Tibial nerve (tissue), 4 donors: ENCODE measurements at regions not wholly inside any gene's neighbourhood (a gene's known extent, or its start where the extent isn't known, plus 50 kb on each side); places are given as distances from the start of the nearest gene placed in this dataset.

ENCODE experiments used
- DNase-seq, 2 donors: peaks; one replicate each; pipeline ENCODE4 v3.0.0-alpha.2; 2019; ENCODE audit warnings: low spot score in 2 of 2
- H3K27ac ChIP-seq, 4 donors: fragments of 200-600 bp; sonication (generic) in 3 of 4; one replicate each; pipeline ENCODE4 v1.5.1; 2017 to 2019; ENCODE audit warnings: mild to moderate bottlenecking in 1 of 4
- H3K27me3 ChIP-seq, 2 donors: fragments of 200-600 bp; sonication (generic) in 1 of 2; one replicate each; pipeline versions ENCODE4 v1.5.1 to v1.6.0; 2017 to 2019
- H3K36me3 ChIP-seq, 3 donors: fragments of 200-600 bp; sonication (generic); one replicate each; pipeline ENCODE4 v1.5.1; 2018 to 2019
- H3K4me1 ChIP-seq, 4 donors: fragments of 200-600 bp; sonication (generic) in 3 of 4; one replicate each; pipeline ENCODE4 v1.5.1; 2017 to 2019
- H3K4me3 ChIP-seq, 4 donors: fragments of 200-600 bp; sonication (generic) in 3 of 4; one replicate each; pipeline ENCODE4 v1.5.1; 2017 to 2019; ENCODE audit warnings: mild to moderate bottlenecking in 1 of 4, moderate library complexity in 1 of 4
- H3K9me3 ChIP-seq, 4 donors: fragments of 200-600 bp; sonication (generic) in 3 of 4; one replicate each; pipeline ENCODE4 v1.5.1; 2017 to 2019
- CTCF ChIP-seq, 5 experiments: fragments of 200-600 bp in 3 of 5; fragments of 450-650 bp in 2 of 5; sonication (generic) in 3 of 5; IDR thresholded peaks; one replicate each; pipeline ENCODE4 v1.5.1; 2016 to 2019; ENCODE audit warnings: antibody characterized with exemption in 5 of 5, mild to moderate bottlenecking in 3 of 5, moderate library complexity in 2 of 5
- EP300 ChIP-seq, 2 donors: sonication (generic); formaldehyde crosslinking; IDR thresholded peaks; one replicate each; pipeline ENCODE4 v1.6.1; 2017; ENCODE audit warnings: antibody characterized with exemption in 2 of 2, mild to moderate bottlenecking in 1 of 2
- POLR2A ChIP-seq, 2 donors: fragments of 450-650 bp; IDR thresholded peaks; one replicate each; pipeline ENCODE4 v1.6.1; 2017; ENCODE audit warnings: antibody characterized with exemption in 2 of 2, mild to moderate bottlenecking in 2 of 2, moderate library complexity in 2 of 2
- WGBS, 2 donors: methylation state at CpG; one replicate each; pipeline ENCODE4 v1.1.5; 2018; 5-methylcytosine and 5-hydroxymethylcytosine counted together

- H3K27me3 ChIP-seq = no peaks in the 10 kb centered on the region
- no peaks in the 10 kb centered on the region for H3K36me3 ChIP-seq
- no peak for TF ChIP-seq EP300 (IDR thresholded peaks at IDR 0.05)
- no peak for TF ChIP-seq POLR2A (IDR thresholded peaks at IDR 0.05)
- TF ChIP-seq CTCF (IDR thresholded peaks at IDR 0.05) = no peak
- no peaks in the 10 kb centered on the region for H3K9me3 ChIP-seq
- H3K4me3 ChIP-seq = no peak overlapping the region
- no peak overlapping the region for H3K27ac ChIP-seq
- DNase-seq = no peak
- H3K4me1 ChIP-seq = no peaks in the 10 kb centered on the region
- 73 to 76% methylated on average over 3 of the region's 3 CpGs for WGBS, 2 donors
Observed at GRCh38 chr10:64408391-64409183, 887.4 kb downstream of the REEP3 start.

- no peak for DNase-seq
- H3K4me3 ChIP-seq = no peak overlapping the region
- TF ChIP-seq EP300 (IDR thresholded peaks at IDR 0.05) = no peak
- TF ChIP-seq CTCF (IDR thresholded peaks at IDR 0.05) = no peak
- no peak for TF ChIP-seq POLR2A (IDR thresholded peaks at IDR 0.05)
- H3K27ac ChIP-seq = no peak overlapping the region
- no peaks in the 10 kb centered on the region for H3K9me3 ChIP-seq
- WGBS, 2 donors = 93 to 95% methylated on average over 1 of the region's 1 CpG
- no peaks in the 10 kb centered on the region for H3K27me3 ChIP-seq
- H3K36me3 ChIP-seq = no peaks in the 10 kb centered on the region
- no peaks in the 10 kb centered on the region for H3K4me1 ChIP-seq
Observed at GRCh38 chr10:64409349-64409748, 888.1 kb downstream of the REEP3 start.

DNA sequence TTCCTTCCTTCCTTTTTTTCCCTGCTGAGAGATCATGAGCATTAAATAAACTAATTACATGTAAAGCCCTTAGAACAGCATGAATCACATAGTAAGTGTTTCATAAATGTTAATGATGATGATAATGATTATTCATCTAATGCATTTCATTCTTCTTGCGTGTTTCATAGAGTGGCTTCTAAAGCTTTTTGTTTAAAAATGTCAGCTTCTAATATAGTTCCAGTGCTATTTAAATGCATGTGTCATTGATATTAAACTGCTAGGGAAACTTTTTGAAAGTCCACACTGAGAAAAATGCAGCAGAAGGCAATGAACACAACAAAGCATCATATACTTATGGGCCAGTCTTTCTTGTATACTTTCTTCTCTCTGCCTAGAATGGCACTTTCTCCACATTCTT is 894.8 kb downstream of the REEP3 start:
- H3K36me3 ChIP-seq = no peaks in the 10 kb centered on the region
- no peaks in the 10 kb centered on the region for H3K27me3 ChIP-seq
- H3K9me3 ChIP-seq = no peaks in the 10 kb centered on the region
- H3K27ac ChIP-seq = no peak overlapping the region
- DNase-seq = no peak
- no peak for TF ChIP-seq POLR2A (IDR thresholded peaks at IDR 0.05)
- H3K4me3 ChIP-seq = no peak overlapping the region
- WGBS, 2 donors = 51 to 60% methylated on average over 1 of the region's 1 CpG
- H3K4me1 ChIP-seq = no peaks in the 10 kb centered on the region

DNA sequence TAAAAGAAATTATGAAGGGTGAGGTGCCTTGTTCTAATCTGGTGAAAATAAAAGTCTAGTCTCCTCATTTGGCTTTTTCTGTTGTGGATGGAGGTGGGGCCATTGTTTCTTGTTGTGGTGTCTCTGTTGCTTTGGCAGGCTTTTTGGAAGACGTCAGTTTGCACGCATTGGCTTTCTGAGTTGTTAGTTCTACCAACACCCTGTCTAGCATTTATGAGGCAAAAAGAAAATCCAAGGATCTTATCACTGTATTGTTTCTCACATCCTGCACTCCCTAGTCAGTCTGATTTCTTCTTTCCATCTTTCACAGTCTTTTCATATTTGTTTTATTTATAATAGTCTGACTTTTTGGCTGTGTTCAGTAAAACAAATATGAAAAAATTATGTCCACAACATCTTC is 898.3 kb downstream of the REEP3 start:
- TF ChIP-seq EP300 (IDR thresholded peaks at IDR 0.05) (no peak), POLR2A (IDR thresholded peaks at IDR 0.05) (no peak), CTCF (IDR thresholded peaks at IDR 0.05) (no peak)
- WGBS, 2 donors = 55 to 73% methylated on average over 2 of the region's 2 CpGs
- Histone ChIP-seq H3K9me3 (no peaks in the 10 kb centered on the region), H3K4me3 (no peak overlapping the region), H3K27me3 (no peaks in the 10 kb centered on the region), H3K4me1 (no peaks in the 10 kb centered on the region), H3K36me3 (no peaks in the 10 kb centered on the region), H3K27ac (no peak overlapping the region)
- DNase-seq = no peak

DNA sequence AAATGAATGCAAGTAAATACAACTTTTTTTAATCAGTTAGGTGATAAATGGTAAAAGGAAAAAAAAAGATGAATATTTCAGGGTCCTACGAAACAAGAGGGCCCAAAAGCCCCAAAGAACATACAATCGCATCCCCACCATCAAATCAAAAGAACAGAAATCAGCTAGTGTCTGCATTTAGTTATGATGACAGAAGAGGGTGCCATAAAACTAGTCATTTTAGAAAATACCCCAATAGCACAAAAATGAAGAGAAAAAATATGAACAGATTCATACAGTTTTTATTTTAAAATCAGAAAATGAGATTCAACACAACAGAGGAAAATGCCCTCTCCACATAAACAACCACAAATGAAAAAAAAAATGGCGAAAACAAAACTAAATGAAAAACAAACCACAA is 905.5 kb downstream of the REEP3 start:
- TF ChIP-seq CTCF (IDR thresholded peaks at IDR 0.05) (no peak), EP300 (IDR thresholded peaks at IDR 0.05) (no peak), POLR2A (IDR thresholded peaks at IDR 0.05) (no peak)
- H3K4me3 ChIP-seq = no peak overlapping the region
- H3K27me3 ChIP-seq = no peaks in the 10 kb centered on the region
- H3K36me3 ChIP-seq = no peaks in the 10 kb centered on the region
- WGBS, 2 donors = 86% methylated on average over 3 of the region's 3 CpGs
- H3K4me1 ChIP-seq = no peaks in the 10 kb centered on the region
- no peaks in the 10 kb centered on the region for H3K9me3 ChIP-seq
- no peak for DNase-seq
- H3K27ac ChIP-seq = no peak overlapping the region
